ENCODE measurements at regions not wholly inside any gene's neighbourhood (a gene's known extent, or its start where the extent isn't known, plus 50 kb on each side); places are given as distances from the start of the nearest gene placed in this dataset.

GRCh38 chr12:124715121-124715990 lies 147.9 kb upstream of the NCOR2 start:
- DNase-seq (ENCODE audit: low read depth), result no peak

DNA sequence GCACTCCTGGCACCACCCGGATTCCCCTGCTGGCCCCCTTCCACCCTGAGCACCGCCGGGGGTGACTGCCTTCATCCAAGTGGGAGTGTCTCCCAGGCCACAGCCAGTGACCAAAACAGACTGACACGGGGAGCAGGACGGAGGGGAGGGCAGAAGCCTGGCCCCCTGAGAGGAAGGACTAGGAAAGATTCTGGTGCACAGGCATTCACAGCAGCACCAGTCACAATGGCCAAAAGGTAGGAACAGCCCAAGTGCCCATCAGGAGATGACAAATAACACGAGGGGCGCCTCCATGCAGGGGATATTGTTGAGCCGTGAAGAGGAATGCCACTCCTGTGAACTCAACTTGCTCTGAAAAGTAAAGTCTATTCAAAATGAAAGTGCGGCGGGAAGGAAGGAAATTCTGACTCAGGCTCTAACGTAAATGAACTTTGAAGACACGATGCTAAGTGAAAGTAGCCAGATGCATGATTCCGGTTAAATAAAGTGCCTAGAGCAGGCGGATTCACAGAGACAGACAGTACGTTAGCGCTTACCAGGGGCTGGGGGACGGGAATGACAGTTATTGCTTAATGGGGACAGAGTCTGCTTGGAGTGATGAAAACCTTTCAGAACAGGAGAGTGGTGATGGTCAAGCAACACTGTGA lies 146.1 kb upstream of the NCOR2 start:
- no peak overlapping the region for H3K4me3 ChIP-seq (ENCODE audit: low read depth, low read length)
- peak; percentile 83 for DNase-seq (ENCODE audit: low read depth)
- TF ChIP-seq, protein P1, sequence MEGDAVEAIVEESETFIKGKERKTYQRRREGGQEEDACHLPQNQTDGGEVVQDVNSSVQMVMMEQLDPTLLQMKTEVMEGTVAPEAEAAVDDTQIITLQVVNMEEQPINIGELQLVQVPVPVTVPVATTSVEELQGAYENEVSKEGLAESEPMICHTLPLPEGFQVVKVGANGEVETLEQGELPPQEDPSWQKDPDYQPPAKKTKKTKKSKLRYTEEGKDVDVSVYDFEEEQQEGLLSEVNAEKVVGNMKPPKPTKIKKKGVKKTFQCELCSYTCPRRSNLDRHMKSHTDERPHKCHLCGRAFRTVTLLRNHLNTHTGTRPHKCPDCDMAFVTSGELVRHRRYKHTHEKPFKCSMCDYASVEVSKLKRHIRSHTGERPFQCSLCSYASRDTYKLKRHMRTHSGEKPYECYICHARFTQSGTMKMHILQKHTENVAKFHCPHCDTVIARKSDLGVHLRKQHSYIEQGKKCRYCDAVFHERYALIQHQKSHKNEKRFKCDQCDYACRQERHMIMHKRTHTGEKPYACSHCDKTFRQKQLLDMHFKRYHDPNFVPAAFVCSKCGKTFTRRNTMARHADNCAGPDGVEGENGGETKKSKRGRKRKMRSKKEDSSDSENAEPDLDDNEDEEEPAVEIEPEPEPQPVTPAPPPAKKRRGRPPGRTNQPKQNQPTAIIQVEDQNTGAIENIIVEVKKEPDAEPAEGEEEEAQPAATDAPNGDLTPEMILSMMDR (IDR thresholded peaks at IDR 0.05; ENCODE audit: low read depth, low read length, missing control alignments), result no peak
- in situ Hi-C loops (cut with HindIII; ENCODE audit: low sequenced_read_pairs), result no loop called here

More at GRCh38 chr12:124715121-124715990, 147.9 kb upstream of the NCOR2 start:
- TF ChIP-seq, protein P1 (IDR thresholded peaks at IDR 0.05; ENCODE audit: low read depth, low read length, missing control alignments), result no peak
- H3K4me3 ChIP-seq (ENCODE audit: low read depth, low read length), result no peak overlapping the region
- in situ Hi-C loops (cut with HindIII; ENCODE audit: low sequenced_read_pairs), result no loop called here

DNA sequence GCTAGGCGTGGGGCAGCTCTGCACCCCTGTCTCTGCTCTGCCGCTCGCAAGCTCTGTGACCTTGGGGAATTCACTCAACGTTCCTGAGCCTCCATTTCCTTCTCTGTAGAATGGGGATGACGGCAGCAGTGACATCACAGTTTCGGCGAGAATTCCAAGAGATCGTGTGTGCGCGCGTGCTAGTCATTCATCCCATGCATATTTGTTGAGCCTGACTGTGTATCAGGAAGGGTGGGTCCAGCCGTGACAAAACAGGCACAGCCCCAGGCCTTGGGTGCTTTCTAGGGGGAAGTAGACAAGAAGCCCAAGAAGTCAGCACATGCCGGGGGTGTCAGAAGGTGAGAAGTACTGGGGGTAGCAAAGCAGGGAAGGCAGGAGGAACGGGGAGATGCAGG lies 145.6 kb upstream of the NCOR2 start:
- DNase-seq (ENCODE audit: low read depth), result no peak
- no peak overlapping the region for H3K4me3 ChIP-seq (ENCODE audit: low read depth, low read length)
- in situ Hi-C loops (cut with HindIII; ENCODE audit: low sequenced_read_pairs), result no loop called here
- TF ChIP-seq, protein P1 (IDR thresholded peaks at IDR 0.05; ENCODE audit: low read depth, low read length, missing control alignments), result no peak

GRCh38 chr12:124711344-124711743 lies 143.9 kb upstream of the NCOR2 start:
- DNase-seq (ENCODE audit: low read depth), result no peak
- TF ChIP-seq, protein P1 (IDR thresholded peaks at IDR 0.05; ENCODE audit: low read depth, low read length, missing control alignments), result no peak
- in situ Hi-C loops (cut with HindIII; ENCODE audit: low sequenced_read_pairs), result no loop called here
- H3K4me3 ChIP-seq (ENCODE audit: low read depth, low read length), result no peak overlapping the region

DNA sequence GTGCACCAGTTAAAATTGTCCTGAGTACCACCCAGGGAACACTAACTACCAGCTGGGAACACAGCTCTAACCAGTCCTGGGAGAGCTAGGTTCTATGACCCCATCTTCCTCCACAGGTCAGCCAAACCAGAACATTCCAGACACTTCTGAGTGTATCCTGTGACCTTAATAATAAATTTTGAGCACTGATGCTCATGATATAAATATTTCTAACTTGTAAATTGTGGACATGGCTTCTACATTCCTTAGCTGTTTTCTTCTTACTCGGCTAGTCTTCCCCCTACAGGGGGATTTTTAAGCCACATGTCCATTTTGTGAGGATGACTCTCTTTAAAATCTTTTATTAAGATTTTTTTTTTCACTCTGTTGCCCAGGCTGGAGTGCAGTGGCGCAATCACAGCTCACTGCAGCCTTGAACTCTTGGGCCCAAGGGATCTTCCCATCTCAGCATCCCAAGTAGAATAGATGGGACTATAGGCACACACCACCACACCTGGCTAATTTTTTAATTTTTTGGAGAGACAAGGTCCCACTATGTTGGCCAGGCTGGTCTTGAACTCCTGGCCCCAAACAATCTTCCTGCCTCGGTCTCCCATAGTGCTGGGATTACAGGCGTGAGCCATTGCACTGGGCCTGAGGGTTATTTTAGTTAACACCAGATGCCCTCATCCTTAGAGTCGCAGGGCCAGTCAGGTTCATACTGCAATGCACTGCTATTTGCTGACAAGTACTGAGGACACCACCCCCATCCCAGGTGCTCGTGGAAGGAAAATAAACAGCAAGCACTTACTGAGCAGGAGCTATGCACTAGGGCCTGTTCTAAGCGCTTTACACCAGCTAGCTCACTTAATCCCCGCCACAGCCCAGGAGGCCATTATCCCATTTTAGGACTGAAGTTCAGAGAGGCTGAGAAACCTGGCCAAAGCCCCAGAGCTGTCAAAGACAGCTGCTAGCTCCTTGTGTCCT lies 142.6 kb upstream of the NCOR2 start:
- in situ Hi-C loops (cut with HindIII; ENCODE audit: low sequenced_read_pairs), result no loop called here
- DNase-seq (ENCODE audit: low read depth), result no peak
- H3K4me3 ChIP-seq (ENCODE audit: low read depth, low read length), result no peak overlapping the region
- TF ChIP-seq, protein P1 (IDR thresholded peaks at IDR 0.05; ENCODE audit: low read depth, low read length, missing control alignments), result peak; percentile 46

DNA sequence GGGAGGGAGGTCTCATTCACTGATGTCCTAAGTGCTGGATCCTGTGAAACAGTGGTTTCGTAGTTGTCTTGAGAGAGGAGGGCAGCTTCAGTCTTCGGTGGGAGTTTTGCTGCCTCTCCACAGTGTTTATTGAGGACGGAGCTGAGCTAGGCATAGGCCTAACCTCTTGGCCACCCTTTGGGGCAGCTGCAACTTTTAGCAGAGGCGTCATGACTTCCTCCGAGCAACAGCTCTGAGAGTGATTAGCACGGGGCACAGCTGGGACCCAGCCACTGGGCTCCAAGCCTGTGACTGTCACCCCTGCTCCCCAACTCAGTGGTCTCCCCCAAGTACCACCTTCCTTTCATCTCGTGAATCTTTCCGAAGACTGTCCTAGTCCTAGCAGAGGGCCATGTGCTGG lies 139.9 kb upstream of the NCOR2 start:
- in situ Hi-C loops (cut with HindIII; ENCODE audit: low sequenced_read_pairs), result no loop called here
- TF ChIP-seq, protein P1 (IDR thresholded peaks at IDR 0.05; ENCODE audit: low read depth, low read length, missing control alignments), result no peak
- H3K4me3 ChIP-seq (ENCODE audit: low read depth, low read length), result no peak overlapping the region
- no peak for DNase-seq (ENCODE audit: low read depth)

All from astrocyte of the cerebellum (primary cell).